ENCODE measurements at regions not wholly inside any gene's neighbourhood (a gene's known extent, or its start where the extent isn't known, plus 50 kb on each side); places are given as distances from the start of the nearest gene placed in this dataset.
"Not testable (repeated sequence)": the region's sequence is repeated elsewhere in the genome, so short reads cannot be mapped to it uniquely, and the experiment has no call there.

DNA sequence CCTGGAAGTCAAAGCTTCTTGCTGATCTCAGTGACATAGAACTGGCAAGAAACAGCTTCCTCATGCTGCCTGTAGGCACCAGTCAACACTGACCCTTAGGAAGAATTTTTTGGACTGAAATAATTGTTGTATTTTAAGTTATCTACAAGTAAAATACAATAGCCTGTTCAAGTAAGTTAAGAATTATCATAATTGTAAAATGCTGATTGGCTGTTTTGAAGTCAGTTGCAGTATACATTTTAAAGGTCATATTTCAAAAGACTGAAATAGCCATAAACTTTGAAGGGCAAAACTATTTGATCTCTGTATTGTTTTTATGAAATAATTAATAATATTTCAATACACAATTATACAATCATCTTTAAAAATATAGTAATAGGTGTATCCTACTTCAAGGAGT lies 794.9 kb downstream of the MAT2B start:
- ATAC-seq (replicated peaks), result no peak
- Mint-ChIP-seq H3K4me3 (no peak overlapping the region), H3K27ac (no peak overlapping the region), H3K9me3 (peaks cover 0 to 2% of the 10 kb centered on the region in 2 donors), H3K4me1 (ENCODE audit: low read depth in 2 of 2) (peaks cover 0 to 2% of the 10 kb centered on the region in 2 donors), H3K36me3 (ENCODE audit: insufficient read depth) (no peaks in the 10 kb centered on the region), H3K27me3 (no peaks in the 10 kb centered on the region)
- no peak for DNase-seq

- Mint-ChIP-seq H3K9me3 (peaks cover 1 to 2% of the 10 kb centered on the region in 2 donors), H3K27me3 (no peaks in the 10 kb centered on the region), H3K4me1 (ENCODE audit: low read depth in 2 of 2) (peaks cover 0 to 2% of the 10 kb centered on the region in 2 donors), H3K36me3 (ENCODE audit: insufficient read depth) (no peaks in the 10 kb centered on the region), H3K4me3 (no peak overlapping the region), H3K27ac (no peak overlapping the region)
- DNase-seq (no peak), ATAC-seq (replicated peaks) (no peak)
Observed at GRCh38 chr5:164301136-164301535, 795.7 kb downstream of the MAT2B start.

- no peak for DNase-seq
- Mint-ChIP-seq H3K27me3 (no peaks in the 10 kb centered on the region), H3K4me3 (no peak overlapping the region), H3K27ac (no peak overlapping the region), H3K4me1 (ENCODE audit: low read depth in 2 of 2) (peaks cover 0 to under 1% of the 10 kb centered on the region in 2 donors), H3K9me3 (peaks cover 3 to 7% of the 10 kb centered on the region in 2 donors), H3K36me3 (ENCODE audit: insufficient read depth) (no peaks in the 10 kb centered on the region)
- ATAC-seq (replicated peaks), result no peak
Observed at GRCh38 chr5:164301708-164302107, 796.3 kb downstream of the MAT2B start.

GRCh38 chr5:164302533-164303235 lies 797.3 kb downstream of the MAT2B start:
- no peaks in the 10 kb centered on the region for H3K27me3 Mint-ChIP-seq
- peaks cover 5 to 8% of the 10 kb centered on the region in 2 donors for H3K9me3 Mint-ChIP-seq
- H3K4me3 Mint-ChIP-seq, result no peak overlapping the region
- H3K4me1 Mint-ChIP-seq (ENCODE audit: low read depth in 2 of 2), result no peaks in the 10 kb centered on the region
- H3K36me3 Mint-ChIP-seq (ENCODE audit: insufficient read depth), result no peaks in the 10 kb centered on the region
- no peak for DNase-seq
- ATAC-seq (replicated peaks), result no peak
- no peak overlapping the region for H3K27ac Mint-ChIP-seq

DNA sequence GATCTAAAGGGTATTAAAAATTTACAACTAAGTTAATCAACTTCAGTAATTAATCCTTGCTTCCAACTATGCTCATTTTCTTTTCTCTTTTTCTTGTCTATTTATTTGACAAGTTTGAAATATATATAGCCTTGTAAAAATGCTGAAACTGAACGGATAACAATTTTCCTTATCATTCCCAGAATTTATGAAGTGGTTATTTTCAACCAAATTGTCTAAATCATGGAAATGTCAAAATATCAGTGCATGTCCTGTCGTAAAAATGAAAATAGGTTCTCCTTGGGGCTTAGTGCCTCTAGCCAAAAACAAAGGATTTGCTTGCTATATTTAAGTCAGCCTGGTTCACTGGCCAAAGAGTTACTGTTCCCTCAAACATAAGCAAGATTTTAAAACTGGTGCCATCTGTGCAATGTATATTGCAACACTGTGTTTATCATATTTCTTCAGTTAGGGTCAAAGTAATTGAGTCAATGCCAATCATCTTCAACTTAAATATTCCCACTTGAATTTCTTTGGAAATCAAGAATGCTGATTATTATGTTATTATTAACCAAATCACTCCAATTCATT lies 798.3 kb downstream of the MAT2B start:
- ATAC-seq (replicated peaks) (no peak), DNase-seq (no peak)
- Mint-ChIP-seq H3K27me3 (no peaks in the 10 kb centered on the region), H3K27ac (no peak overlapping the region), H3K4me3 (no peak overlapping the region), H3K36me3 (ENCODE audit: insufficient read depth) (no peaks in the 10 kb centered on the region), H3K9me3 (peaks cover 5 to 8% of the 10 kb centered on the region in 2 donors), H3K4me1 (ENCODE audit: low read depth in 2 of 2) (no peaks in the 10 kb centered on the region)

DNA sequence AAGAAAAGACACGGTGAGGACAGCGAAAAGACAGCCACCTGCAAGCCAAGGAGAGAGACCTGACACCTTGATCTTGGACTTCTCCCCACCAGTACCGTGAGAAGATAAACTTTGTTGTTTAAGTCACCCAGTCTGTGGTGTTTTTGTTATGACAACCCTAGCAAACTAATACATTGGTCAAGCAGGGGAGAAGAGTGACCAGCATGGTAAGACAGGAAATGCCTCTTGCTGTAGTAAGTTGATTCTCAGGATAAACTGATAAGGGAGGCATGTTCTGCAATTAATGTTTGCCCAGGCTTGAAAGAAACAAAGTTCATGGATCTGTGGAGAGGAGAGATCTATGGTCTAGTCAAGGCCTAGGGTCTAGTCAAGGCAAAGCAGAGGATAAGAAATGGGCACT lies 801.2 kb downstream of the MAT2B start:
- no peak for DNase-seq
- no peaks in the 10 kb centered on the region for H3K36me3 Mint-ChIP-seq (ENCODE audit: insufficient read depth)
- H3K4me1 Mint-ChIP-seq (ENCODE audit: low read depth in 2 of 2), result no peaks in the 10 kb centered on the region
- H3K4me3 Mint-ChIP-seq, result no peak overlapping the region
- peaks cover 7 to 8% of the 10 kb centered on the region in 2 donors for H3K9me3 Mint-ChIP-seq
- no peak overlapping the region for H3K27ac Mint-ChIP-seq
- ATAC-seq (replicated peaks), result no peak
- H3K27me3 Mint-ChIP-seq, result no peaks in the 10 kb centered on the region

- no peak for ATAC-seq (replicated peaks)
- Mint-ChIP-seq H3K36me3 (ENCODE audit: insufficient read depth) (no peaks in the 10 kb centered on the region), H3K9me3 (peaks cover 0 to 1% of the 10 kb centered on the region in 2 donors), H3K4me1 (ENCODE audit: low read depth in 2 of 2) (no peaks in the 10 kb centered on the region), H3K4me3 (no peak overlapping the region), H3K27ac (no peak overlapping the region), H3K27me3 (no peaks in the 10 kb centered on the region)
- DNase-seq, result no peak
Observed at GRCh38 chr5:164312801-164313200, 807.4 kb downstream of the MAT2B start.

GRCh38 chr5:164317676-164318075 lies 812.3 kb downstream of the MAT2B start:
- H3K4me1 Mint-ChIP-seq (ENCODE audit: low read depth in 2 of 2), result no peaks in the 10 kb centered on the region

GRCh38 chr5:164319161-164319560 lies 813.7 kb downstream of the MAT2B start:
- H3K9me3 Mint-ChIP-seq, result peaks cover 0 to 2% of the 10 kb centered on the region in 2 donors
- no peak for ATAC-seq (replicated peaks)
- no peaks in the 10 kb centered on the region for H3K36me3 Mint-ChIP-seq (ENCODE audit: insufficient read depth)
- no peak for DNase-seq
- no peaks in the 10 kb centered on the region for H3K27me3 Mint-ChIP-seq
- no peak overlapping the region for H3K27ac Mint-ChIP-seq
- H3K4me3 Mint-ChIP-seq, result no peak overlapping the region
- no peaks in the 10 kb centered on the region for H3K4me1 Mint-ChIP-seq (ENCODE audit: low read depth in 2 of 2)

More at GRCh38 chr5:164317676-164318075, 812.3 kb downstream of the MAT2B start:
- Mint-ChIP-seq H3K9me3 (peaks cover 0 to 2% of the 10 kb centered on the region in 2 donors), H3K27me3 (no peaks in the 10 kb centered on the region), H3K36me3 (ENCODE audit: insufficient read depth) (no peaks in the 10 kb centered on the region), H3K4me3 (no peak overlapping the region), H3K27ac (no peak overlapping the region)
- no peak for DNase-seq
- ATAC-seq (replicated peaks), result no peak

GRCh38 chr5:164324239-164324638 lies 818.8 kb downstream of the MAT2B start:
- ATAC-seq (replicated peaks), result no peak

DNA sequence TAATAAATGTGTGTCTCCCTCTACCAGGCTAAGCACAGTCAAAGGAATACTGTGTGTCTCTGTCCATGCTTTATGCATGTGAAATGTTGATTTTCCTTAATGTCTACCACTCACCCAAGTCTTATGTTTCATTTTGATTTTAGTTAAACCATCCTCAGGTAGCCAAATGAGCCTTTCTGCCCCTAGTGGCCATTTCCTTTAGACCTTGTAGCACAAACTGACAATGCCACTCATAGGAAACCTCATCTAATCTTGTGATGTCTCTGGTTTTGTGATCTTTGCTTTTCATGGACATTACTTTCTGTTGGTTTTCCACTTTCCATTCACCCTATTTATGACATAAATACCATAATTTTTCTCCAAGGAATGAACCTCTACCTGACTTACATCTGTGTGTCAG lies 820.8 kb downstream of the MAT2B start:
- no peak for ATAC-seq (replicated peaks)
- no peaks in the 10 kb centered on the region for H3K27me3 Mint-ChIP-seq
- no peaks in the 10 kb centered on the region for H3K4me1 Mint-ChIP-seq (ENCODE audit: low read depth in 2 of 2)
- H3K27ac Mint-ChIP-seq, result no peak overlapping the region
- no peak for DNase-seq
- peaks cover 0 to 15% of the 10 kb centered on the region in 2 donors for H3K9me3 Mint-ChIP-seq
- no peak overlapping the region for H3K4me3 Mint-ChIP-seq
- H3K36me3 Mint-ChIP-seq (ENCODE audit: insufficient read depth), result no peaks in the 10 kb centered on the region

More at GRCh38 chr5:164324239-164324638, 818.8 kb downstream of the MAT2B start:
- DNase-seq, result no peak
- Mint-ChIP-seq H3K4me3 (no peak overlapping the region), H3K9me3 (peaks cover 0 to 16% of the 10 kb centered on the region in 2 donors), H3K27ac (no peak overlapping the region), H3K27me3 (no peaks in the 10 kb centered on the region), H3K4me1 (ENCODE audit: low read depth in 2 of 2) (no peaks in the 10 kb centered on the region), H3K36me3 (ENCODE audit: insufficient read depth) (no peaks in the 10 kb centered on the region)

- DNase-seq; H3K36me3 Mint-ChIP-seq (ENCODE audit: insufficient read depth); H3K4me1 Mint-ChIP-seq (ENCODE audit: low read depth in 2 of 2); H3K27me3 Mint-ChIP-seq; H3K4me3 Mint-ChIP-seq; ATAC-seq (replicated peaks); H3K27ac Mint-ChIP-seq: not testable (repeated sequence)
- H3K9me3 Mint-ChIP-seq, result peaks cover 0 to 15% of the 10 kb centered on the region in 2 donors
Observed at GRCh38 chr5:164327166-164327565, 821.7 kb downstream of the MAT2B start.

GRCh38 chr5:164332349-164333196 lies 827.2 kb downstream of the MAT2B start:
- ATAC-seq (replicated peaks) (no peak), DNase-seq (no peak)
- Mint-ChIP-seq H3K9me3 (peaks cover 0 to 6% of the 10 kb centered on the region in 2 donors), H3K27ac (no peak overlapping the region), H3K4me3 (no peak overlapping the region), H3K27me3 (no peaks in the 10 kb centered on the region), H3K36me3 (ENCODE audit: insufficient read depth) (no peaks in the 10 kb centered on the region), H3K4me1 (ENCODE audit: low read depth in 2 of 2) (no peaks in the 10 kb centered on the region)

All from effector memory CD8-positive, alpha-beta T cell (primary cell).